ENCODE measurements at regions not wholly inside any gene's neighbourhood (a gene's known extent, or its start where the extent isn't known, plus 50 kb on each side); places are given as distances from the start of the nearest gene placed in this dataset.

DNA sequence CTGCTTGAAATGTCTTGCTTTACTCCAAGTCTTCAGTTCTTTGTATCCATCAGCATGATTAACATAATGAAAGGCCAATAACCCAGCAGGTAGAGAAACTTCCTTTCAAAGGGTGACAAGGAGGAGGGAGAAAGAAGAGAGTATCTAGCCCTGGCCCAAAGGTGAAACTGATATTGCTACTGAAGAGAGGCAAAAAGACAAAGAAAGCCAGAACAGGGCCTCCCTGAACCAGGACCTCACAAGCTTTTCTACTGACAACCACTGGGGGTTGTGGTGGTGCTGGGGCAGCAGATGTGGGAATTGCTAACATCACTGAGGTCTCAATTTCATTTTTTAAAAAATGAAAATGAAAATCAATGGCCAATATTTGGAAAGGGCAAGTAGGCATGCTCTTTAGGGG lies 234.1 kb downstream of the RSL24D1 start:
- TF ChIP-seq, protein P1, sequence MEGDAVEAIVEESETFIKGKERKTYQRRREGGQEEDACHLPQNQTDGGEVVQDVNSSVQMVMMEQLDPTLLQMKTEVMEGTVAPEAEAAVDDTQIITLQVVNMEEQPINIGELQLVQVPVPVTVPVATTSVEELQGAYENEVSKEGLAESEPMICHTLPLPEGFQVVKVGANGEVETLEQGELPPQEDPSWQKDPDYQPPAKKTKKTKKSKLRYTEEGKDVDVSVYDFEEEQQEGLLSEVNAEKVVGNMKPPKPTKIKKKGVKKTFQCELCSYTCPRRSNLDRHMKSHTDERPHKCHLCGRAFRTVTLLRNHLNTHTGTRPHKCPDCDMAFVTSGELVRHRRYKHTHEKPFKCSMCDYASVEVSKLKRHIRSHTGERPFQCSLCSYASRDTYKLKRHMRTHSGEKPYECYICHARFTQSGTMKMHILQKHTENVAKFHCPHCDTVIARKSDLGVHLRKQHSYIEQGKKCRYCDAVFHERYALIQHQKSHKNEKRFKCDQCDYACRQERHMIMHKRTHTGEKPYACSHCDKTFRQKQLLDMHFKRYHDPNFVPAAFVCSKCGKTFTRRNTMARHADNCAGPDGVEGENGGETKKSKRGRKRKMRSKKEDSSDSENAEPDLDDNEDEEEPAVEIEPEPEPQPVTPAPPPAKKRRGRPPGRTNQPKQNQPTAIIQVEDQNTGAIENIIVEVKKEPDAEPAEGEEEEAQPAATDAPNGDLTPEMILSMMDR (IDR thresholded peaks at IDR 0.05; ENCODE audit: low read depth, low read length) = no peak
- DNase-seq (ENCODE audit: extremely low read depth, low read depth) = no peak

DNA sequence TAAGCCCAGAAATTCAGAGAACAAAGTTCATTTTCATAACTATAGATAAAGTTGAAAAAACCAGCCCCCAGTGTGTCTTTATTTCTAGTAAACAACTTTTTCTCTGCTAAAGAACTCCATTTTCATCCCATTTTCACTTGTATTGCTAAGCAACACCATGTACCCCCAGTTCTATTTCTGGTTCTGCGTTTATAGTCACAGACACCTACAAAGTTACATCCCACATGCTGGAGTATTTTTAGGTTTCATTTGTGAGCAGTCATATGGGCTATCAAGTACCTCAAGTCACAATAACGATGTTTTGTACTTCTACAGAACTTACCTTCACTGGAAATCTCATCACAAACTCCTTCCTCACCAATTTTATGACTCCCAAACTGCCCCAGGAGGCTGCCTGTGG lies 236.5 kb downstream of the RSL24D1 start:
- TF ChIP-seq, protein P1 (IDR thresholded peaks at IDR 0.05; ENCODE audit: low read depth, low read length) = no peak
- DNase-seq (ENCODE audit: extremely low read depth, low read depth) = no peak

DNA sequence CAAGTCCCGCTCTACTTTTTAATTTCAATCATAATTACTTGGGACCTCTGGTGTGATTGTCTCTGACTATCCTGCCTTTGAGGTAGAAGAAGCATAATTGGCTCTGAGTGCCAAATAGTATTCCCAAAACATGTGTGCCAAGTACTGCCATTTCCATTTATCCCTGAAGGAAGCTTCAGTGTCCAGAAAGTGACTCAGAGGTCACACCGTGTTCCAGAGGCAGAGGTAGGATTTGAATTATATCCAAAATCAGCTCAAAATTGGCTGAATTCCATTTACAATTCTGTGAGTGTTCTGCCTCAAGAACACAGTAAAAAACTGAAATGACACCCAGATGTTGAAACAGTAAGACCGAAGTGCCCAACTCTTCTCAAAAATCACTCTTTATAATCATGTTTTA lies 255.3 kb downstream of the RSL24D1 start:
- TF ChIP-seq, protein P1 (IDR thresholded peaks at IDR 0.05; ENCODE audit: low read depth, low read length) = no peak
- no peak for DNase-seq (ENCODE audit: extremely low read depth, low read depth)

DNA sequence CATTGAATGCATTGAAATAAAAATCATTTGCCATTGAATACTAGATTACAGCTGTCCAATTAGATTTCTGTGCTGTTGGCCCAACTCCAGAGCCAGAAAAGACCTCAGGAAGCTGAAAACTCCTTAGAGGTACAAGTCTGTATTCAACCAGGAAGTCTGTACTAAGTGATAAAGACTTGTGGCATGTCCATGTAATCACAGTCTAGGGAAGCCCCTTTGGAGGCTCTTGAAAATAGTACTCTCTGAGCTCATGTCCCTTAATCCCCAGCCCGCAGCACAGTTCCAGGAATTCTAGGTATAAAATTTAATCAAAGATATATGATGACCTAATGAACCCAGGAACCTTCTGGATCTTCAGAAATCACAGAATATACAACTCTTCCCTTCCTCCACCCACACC lies 279.4 kb downstream of the RSL24D1 start:
- TF ChIP-seq, protein P1 (IDR thresholded peaks at IDR 0.05; ENCODE audit: low read depth, low read length) = no peak
- no peak for DNase-seq (ENCODE audit: extremely low read depth, low read depth)

DNA sequence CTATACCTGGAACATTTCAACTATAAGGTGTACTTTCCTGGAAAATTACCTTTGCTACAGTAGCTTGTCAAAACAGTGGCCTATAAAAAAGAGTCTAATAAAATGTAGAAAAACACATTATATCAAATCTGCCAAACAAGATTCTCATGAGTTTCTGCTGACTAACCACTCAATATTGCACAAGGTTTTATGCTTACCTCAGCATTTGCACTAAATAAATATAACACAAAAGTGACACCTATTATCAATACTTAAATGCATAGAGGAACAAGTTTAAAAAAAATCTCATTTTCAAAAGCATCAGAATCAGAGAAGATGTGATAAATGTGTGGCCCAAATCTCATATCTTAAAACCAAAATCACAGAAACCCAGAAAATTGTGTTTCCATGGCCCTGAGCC lies 281.4 kb downstream of the RSL24D1 start:
- DNase-seq (ENCODE audit: extremely low read depth, low read depth) = no peak

DNA sequence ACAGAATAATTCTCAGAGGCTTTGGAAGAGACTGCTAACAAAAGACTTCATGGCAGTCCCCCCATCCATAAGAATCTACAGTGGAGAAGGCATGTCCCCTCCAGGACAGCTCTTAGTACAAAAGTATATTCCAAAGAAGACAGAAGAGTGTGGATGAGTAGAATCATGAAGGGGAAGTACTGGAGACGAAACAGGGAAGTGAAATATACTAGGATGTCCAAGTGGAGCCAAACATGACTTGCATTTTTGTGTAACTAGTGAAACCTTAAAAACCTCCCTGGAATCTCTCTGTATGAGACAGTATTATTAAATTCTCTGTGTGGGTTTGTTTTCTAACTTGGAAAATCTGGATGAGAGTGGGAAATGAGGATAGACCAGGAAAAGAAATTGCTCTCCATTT lies 312.4 kb downstream of the RSL24D1 start:
- DNase-seq (ENCODE audit: extremely low read depth, low read depth) = no peak

More for the DNA sequence above, 281.4 kb downstream of the RSL24D1 start:
- TF ChIP-seq, protein P1 (IDR thresholded peaks at IDR 0.05; ENCODE audit: low read depth, low read length) = no peak

DNA sequence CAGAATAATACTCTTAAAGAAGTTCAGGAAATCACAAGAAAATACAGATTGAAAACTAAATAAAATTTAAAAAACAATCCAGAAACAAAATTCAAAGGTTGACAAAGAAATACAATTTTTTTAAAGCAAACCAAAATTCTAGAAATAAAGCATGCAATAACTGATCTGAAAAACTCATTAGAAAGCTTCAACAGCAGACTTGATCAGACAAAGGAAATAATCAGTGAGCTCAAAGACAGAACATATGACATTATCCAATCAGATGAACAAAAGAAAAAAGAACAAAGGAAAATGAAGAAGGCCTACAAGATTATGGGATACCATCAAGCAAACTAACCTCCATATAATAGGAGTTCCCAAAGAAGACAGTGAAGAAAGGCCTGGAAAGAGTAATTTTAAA lies 336.8 kb downstream of the RSL24D1 start:
- no peak for DNase-seq (ENCODE audit: extremely low read depth, low read depth)
- TF ChIP-seq, protein P1 (IDR thresholded peaks at IDR 0.05; ENCODE audit: low read depth, low read length) = no peak

More for the DNA sequence above, 312.4 kb downstream of the RSL24D1 start:
- TF ChIP-seq, protein P1 (IDR thresholded peaks at IDR 0.05; ENCODE audit: low read depth, low read length) = no peak
